Neuronal stem cell (in vitro differentiated cells): ENCODE measurements at regions not wholly inside any gene's neighbourhood (a gene's known extent, or its start where the extent isn't known, plus 50 kb on each side); places are given as distances from the start of the nearest gene placed in this dataset.

Experiments
- DNase-seq: peaks from one replicate; pipeline ENCODE4 v3.0.0-alpha.2; 2013; ENCODE audit warnings: low spot score
- H2AFZ ChIP-seq: one replicate; pipeline ENCODE4 v1.6.1; 2013; ENCODE audit warnings: mild to moderate bottlenecking, low read length, inconsistent platforms
- H2AK5ac ChIP-seq: 2 replicates; pipeline ENCODE4 v1.6.1; 2013; ENCODE audit warnings: low read depth, mild to moderate bottlenecking, inconsistent platforms, low read length, moderate library complexity, mixed read lengths
- H2BK120ac ChIP-seq: 2 replicates; pipeline ENCODE4 v1.6.1; 2013; ENCODE audit warnings: low read depth, mild to moderate bottlenecking, inconsistent platforms, low read length, moderate library complexity, mixed read lengths
- H2BK12ac ChIP-seq: one replicate; pipeline ENCODE4 v1.6.1; 2013; ENCODE audit warnings: low read length, inconsistent platforms
- H2BK15ac ChIP-seq: 2 replicates; pipeline ENCODE4 v1.6.1; 2013; ENCODE audit warnings: mild to moderate bottlenecking, low read length, inconsistent platforms, mixed read lengths
- H2BK5ac ChIP-seq: one replicate; pipeline ENCODE4 v1.6.1; 2013; ENCODE audit warnings: inconsistent platforms, mild to moderate bottlenecking, low read length, moderate library complexity
- H3K14ac ChIP-seq: one replicate; pipeline ENCODE4 v1.6.1; 2013; ENCODE audit warnings: low read length, inconsistent platforms
- H3K18ac ChIP-seq: 2 replicates; pipeline ENCODE4 v1.6.1; 2013; ENCODE audit warnings: low read length, inconsistent platforms
- H3K23ac ChIP-seq: 2 replicates; pipeline ENCODE4 v1.6.1; 2013; ENCODE audit warnings: low read depth, mild to moderate bottlenecking, mixed read lengths, low read length, inconsistent platforms; ENCODE audit not compliant: poor library complexity
- H3K27ac ChIP-seq: replicated peaks from 3 replicates; pipeline ENCODE4 v1.5.1; 2013; ENCODE audit warnings: low read length, inconsistent platforms
- H3K27me3 ChIP-seq, 3 experiments: 2 replicates each; pipeline ENCODE4 v1.6.1; 2013; ENCODE audit warnings: low read length in 3 of 3, mild to moderate bottlenecking in 2 of 3, inconsistent platforms in 1 of 3, low read depth in 1 of 3, mixed read lengths in 1 of 3, moderate library complexity in 1 of 3; ENCODE audit not compliant: control insufficient read depth in 3 of 3, insufficient read depth in 3 of 3
- H3K36me3 ChIP-seq, 2 donors: replicated peaks in 1 of 2; 2 replicates each; pipeline ENCODE4 v1.6.1; 2013; ENCODE audit warnings: low read length in 2 of 2; ENCODE audit not compliant: control insufficient read depth in 2 of 2, insufficient read depth in 2 of 2
- H3K4ac ChIP-seq: 2 replicates; pipeline ENCODE4 v1.6.1; 2013; ENCODE audit warnings: inconsistent platforms, mild to moderate bottlenecking, low read length, moderate library complexity
- H3K4me1 ChIP-seq, 2 donors: 1 replicate in 1 of 2; 2 replicates in 1 of 2; pipeline ENCODE4 v1.6.1; 2013; ENCODE audit warnings: low read length in 2 of 2, low read depth in 1 of 2; ENCODE audit not compliant: control insufficient read depth in 2 of 2, insufficient read depth in 1 of 2
- H3K4me2 ChIP-seq: one replicate; pipeline ENCODE4 v1.6.1; 2013; ENCODE audit warnings: mild to moderate bottlenecking, low read length, inconsistent platforms; ENCODE audit not compliant: insufficient read depth, poor library complexity, severe bottlenecking
- H3K4me3 ChIP-seq, 2 donors: 2 replicates each; pipeline ENCODE4 v1.5.1; 2013; ENCODE audit warnings: low read length in 2 of 2, mild to moderate bottlenecking in 2 of 2, inconsistent platforms in 1 of 2, moderate library complexity in 1 of 2
- H3K79me1 ChIP-seq: one replicate; pipeline ENCODE4 v1.6.1; 2013; ENCODE audit warnings: low read depth, mild to moderate bottlenecking, inconsistent platforms, low read length, moderate library complexity
- H3K9ac ChIP-seq: one replicate; pipeline ENCODE4 v1.6.1; 2013; ENCODE audit warnings: mild to moderate bottlenecking, low read depth, low read length, inconsistent platforms; ENCODE audit not compliant: poor library complexity
- H3K9me3 ChIP-seq, 2 donors: replicated peaks in 1 of 2; 2 replicates each; pipeline versions ENCODE3 to v1.6.1; 2013; ENCODE audit warnings: low read length in 2 of 2, mild to moderate bottlenecking in 2 of 2, inconsistent platforms in 1 of 2, low read depth in 1 of 2, mixed read lengths in 1 of 2, moderate library complexity in 1 of 2; ENCODE audit not compliant: control insufficient read depth in 2 of 2, insufficient read depth in 1 of 2
- H4K8ac ChIP-seq: one replicate; pipeline ENCODE4 v1.6.1; 2013; ENCODE audit warnings: low read depth, mild to moderate bottlenecking, inconsistent platforms, low read length, moderate library complexity
- H4K91ac ChIP-seq: one replicate; pipeline ENCODE4 v1.6.1; 2013; ENCODE audit warnings: low read length, low read depth, mild to moderate bottlenecking, inconsistent platforms; ENCODE audit not compliant: poor library complexity
- WGBS, 2 donors: extraction: QIAGEN DNeasy Blood & Tissue Kit; methylation state at CpG; one replicate each; pipeline ENCODE4 v1.1.7; 2013; ENCODE audit warnings: missing lambda C conversion rate in 2 of 2, mixed read lengths in 1 of 2; ENCODE audit not compliant: insufficient read length in 2 of 2, insufficient replicate concordance in 1 of 2; ENCODE audit errors: extremely low coverage in 2 of 2; 5-methylcytosine and 5-hydroxymethylcytosine counted together

DNA sequence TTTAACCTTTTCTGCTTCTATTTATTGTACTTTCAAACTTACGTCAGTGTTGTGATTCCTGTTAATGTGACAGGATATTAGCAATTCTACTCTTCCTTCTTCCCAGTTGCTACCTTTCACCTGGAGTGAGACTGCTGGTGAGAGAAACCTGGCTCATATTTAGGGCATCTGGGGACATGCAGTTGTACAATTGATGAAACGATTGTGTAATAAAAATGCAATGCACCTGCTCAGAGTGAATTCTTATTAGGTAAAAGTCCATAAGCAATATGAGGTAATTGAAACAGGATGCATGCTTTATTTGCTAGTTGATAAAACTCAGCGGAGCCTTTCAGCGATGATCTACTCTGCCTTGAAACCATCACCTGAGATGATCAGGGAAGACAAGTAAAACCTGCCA lies 116.1 kb upstream of the FBXO33 start:
- Histone ChIP-seq H3K18ac (no peak overlapping the region), H2BK15ac (no peak overlapping the region), H3K27ac (no peak overlapping the region), H2AFZ (no peak overlapping the region), H3K4me2 (no peak overlapping the region), H2BK5ac (no peak overlapping the region), H3K9ac (no peak overlapping the region), H3K4me3 (no peak overlapping the region), H3K36me3 (no peaks in the 10 kb centered on the region), H3K4ac (no peak overlapping the region), H3K14ac (no peak overlapping the region), H2BK12ac (no peak overlapping the region), H4K8ac (no peak overlapping the region), H2AK5ac (no peak overlapping the region), H3K4me1 (no peaks in the 10 kb centered on the region), H2BK120ac (no peak overlapping the region), H3K23ac (no peak overlapping the region), H3K27me3 (no peaks in the 10 kb centered on the region), H4K91ac (no peak overlapping the region), H3K79me1 (no peaks in the 10 kb centered on the region), H3K9me3 (no peaks in the 10 kb centered on the region)
- no CpG with 5 or more reads among the region's 4 CpGs for WGBS, 2 donors
- no peak for DNase-seq

DNA sequence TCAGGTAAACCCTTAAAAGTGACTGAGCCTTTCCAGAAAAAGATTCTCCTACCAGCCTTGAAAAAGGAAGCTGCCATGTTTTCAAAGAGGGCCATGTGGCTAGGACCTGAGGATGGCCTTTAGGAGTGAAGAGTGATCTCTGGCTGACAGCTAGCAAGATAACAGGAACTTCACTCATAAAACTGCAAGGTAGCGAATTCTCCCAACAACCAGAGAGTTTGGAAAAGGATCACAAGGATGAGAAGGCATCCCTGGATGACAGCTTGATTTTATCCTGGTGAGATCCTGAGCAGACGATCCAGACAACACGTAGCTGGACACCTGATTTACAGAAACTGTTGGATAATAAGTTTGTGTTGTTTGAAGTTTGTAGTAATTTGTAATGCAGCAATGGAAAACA lies 115.6 kb upstream of the FBXO33 start:
- H3K14ac ChIP-seq = no peak overlapping the region
- no peak overlapping the region for H3K4me2 ChIP-seq
- H3K23ac ChIP-seq = no peak overlapping the region
- H3K9ac ChIP-seq = no peak overlapping the region
- no peaks in the 10 kb centered on the region for H3K27me3 ChIP-seq
- H3K27ac ChIP-seq = no peak overlapping the region
- H3K36me3 ChIP-seq = no peaks in the 10 kb centered on the region
- H4K8ac ChIP-seq = no peak overlapping the region
- H2AFZ ChIP-seq = no peak overlapping the region
- no peak overlapping the region for H2BK120ac ChIP-seq
- no peaks in the 10 kb centered on the region for H3K4me1 ChIP-seq
- no peak overlapping the region for H3K18ac ChIP-seq
- no peak overlapping the region for H4K91ac ChIP-seq
- no peak overlapping the region for H2BK5ac ChIP-seq
- no peak overlapping the region for H2BK15ac ChIP-seq
- H3K4ac ChIP-seq = no peak overlapping the region
- DNase-seq = no peak
- no peak overlapping the region for H2AK5ac ChIP-seq
- no peaks in the 10 kb centered on the region for H3K79me1 ChIP-seq
- WGBS, 2 donors = no CpG with 5 or more reads among the region's 3 CpGs
- no peak overlapping the region for H3K4me3 ChIP-seq
- H3K9me3 ChIP-seq = no peaks in the 10 kb centered on the region
- no peak overlapping the region for H2BK12ac ChIP-seq

GRCh38 chr14:39505812-39506211 lies 73.6 kb upstream of the FBXO33 start:
- H3K4ac ChIP-seq = no peak overlapping the region
- H3K4me1 ChIP-seq = no peaks in the 10 kb centered on the region
- H2BK12ac ChIP-seq = no peak overlapping the region
- H3K4me3 ChIP-seq = no peak overlapping the region
- DNase-seq = no peak
- no peak overlapping the region for H2BK120ac ChIP-seq
- H3K27me3 ChIP-seq = no peaks in the 10 kb centered on the region
- no peak overlapping the region for H3K27ac ChIP-seq
- H2AK5ac ChIP-seq = no peak overlapping the region
- no peak overlapping the region for H2BK5ac ChIP-seq
- no CpG with 5 or more reads among the region's 1 CpG for WGBS, 2 donors
- H3K18ac ChIP-seq = no peak overlapping the region
- no peaks in the 10 kb centered on the region for H3K36me3 ChIP-seq
- peaks cover 0 to 2% of the 10 kb centered on the region in 2 donors for H3K9me3 ChIP-seq
- no peak overlapping the region for H3K14ac ChIP-seq
- no peak overlapping the region for H4K8ac ChIP-seq
- H3K4me2 ChIP-seq = no peak overlapping the region
- no peak overlapping the region for H3K23ac ChIP-seq
- H2BK15ac ChIP-seq = no peak overlapping the region
- no peak overlapping the region for H4K91ac ChIP-seq
- H3K9ac ChIP-seq = no peak overlapping the region
- H3K79me1 ChIP-seq = peaks cover 3% of the 10 kb centered on the region
- H2AFZ ChIP-seq = no peak overlapping the region

DNA sequence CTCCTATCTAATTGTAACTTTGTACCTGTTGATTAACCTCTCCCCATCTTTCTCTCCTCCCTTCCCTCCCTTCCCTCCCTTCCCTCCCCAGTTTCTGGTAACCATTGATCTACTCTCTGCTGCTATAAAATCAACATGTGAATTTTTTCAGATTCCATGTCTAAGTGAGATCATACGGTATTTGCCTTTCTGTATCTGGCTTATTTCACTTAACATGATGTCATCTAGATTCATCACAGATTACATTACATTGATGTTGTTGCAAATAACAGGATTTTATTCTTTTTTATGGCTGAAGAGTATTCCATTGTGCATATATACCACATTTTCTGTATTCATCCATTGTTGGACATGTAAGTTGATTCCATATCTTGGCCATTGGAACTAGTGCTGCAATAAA lies 68.0 kb upstream of the FBXO33 start:
- H4K8ac ChIP-seq = no peak overlapping the region
- H3K4me1 ChIP-seq = no peaks in the 10 kb centered on the region
- H3K36me3 ChIP-seq = no peaks in the 10 kb centered on the region
- WGBS, 2 donors = no CpG with 5 or more reads among the region's 1 CpG
- H3K18ac ChIP-seq = no peak overlapping the region
- H4K91ac ChIP-seq = no peak overlapping the region
- no peak overlapping the region for H3K23ac ChIP-seq
- H3K79me1 ChIP-seq = peaks cover 3% of the 10 kb centered on the region
- H2AFZ ChIP-seq = no peak overlapping the region
- H2BK12ac ChIP-seq = no peak overlapping the region
- no peak for DNase-seq
- no peaks in the 10 kb centered on the region for H3K27me3 ChIP-seq
- H2BK120ac ChIP-seq = no peak overlapping the region
- H2BK15ac ChIP-seq = no peak overlapping the region
- no peak overlapping the region for H3K27ac ChIP-seq
- H3K14ac ChIP-seq = no peak overlapping the region
- H2AK5ac ChIP-seq = no peak overlapping the region
- H3K9ac ChIP-seq = no peak overlapping the region
- peaks cover 0 to 4% of the 10 kb centered on the region in 2 donors for H3K9me3 ChIP-seq
- H3K4me2 ChIP-seq = no peak overlapping the region
- no peak overlapping the region for H3K4ac ChIP-seq
- H3K4me3 ChIP-seq = no peak overlapping the region
- no peak overlapping the region for H2BK5ac ChIP-seq
